ENCODE measurements at regions not wholly inside any gene's neighbourhood (a gene's known extent, or its start where the extent isn't known, plus 50 kb on each side); places are given as distances from the start of the nearest gene placed in this dataset.

DNA sequence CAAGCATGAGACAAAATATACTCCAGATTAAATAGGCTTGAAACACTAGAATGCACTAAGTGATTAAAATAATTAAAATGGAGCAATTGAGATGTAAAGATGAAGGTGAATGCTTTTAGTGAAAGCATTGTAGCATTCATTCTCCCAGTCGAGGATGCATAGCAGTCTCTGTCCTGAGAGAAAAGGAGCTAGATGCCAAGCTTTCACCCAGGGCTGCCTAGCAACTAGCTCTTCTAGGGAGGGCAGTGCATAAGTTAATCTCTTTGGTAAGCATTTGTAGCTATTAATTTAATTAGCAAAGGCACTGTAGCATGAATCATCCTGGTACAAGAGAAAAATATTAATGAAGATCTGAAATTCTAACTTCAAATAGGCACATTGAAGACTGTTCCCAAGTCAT, 1014.8 kb downstream of the C4orf33 start:
- 38 to 43% methylated on average over 1 of the region's 1 CpG for WGBS, 2 donors

DNA sequence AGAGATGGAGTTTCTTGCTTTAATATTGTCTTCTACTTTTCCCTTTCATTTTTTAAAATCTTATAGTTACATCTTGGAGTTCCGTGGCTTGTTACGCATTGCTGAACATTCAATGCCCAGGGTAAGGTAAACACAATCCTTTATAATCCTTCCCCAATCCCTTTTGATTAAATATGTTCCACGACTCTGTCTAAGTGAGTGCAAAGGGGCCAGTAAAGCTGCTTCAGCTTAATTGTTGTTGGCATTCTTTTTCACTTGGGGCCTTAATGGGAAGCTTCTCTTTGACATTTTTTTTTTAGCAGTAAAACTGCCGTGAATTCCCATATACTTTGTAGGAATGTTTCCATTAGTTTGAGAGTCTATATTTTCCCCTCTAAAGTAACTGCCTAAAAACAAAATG, 1028.1 kb downstream of the C4orf33 start:
- TF ChIP-seq POLR2A (IDR thresholded peaks at IDR 0.05) (no peak), CTCF (IDR thresholded peaks at IDR 0.05) (no peak)
- H3K9me3 ChIP-seq = no peaks in the 10 kb centered on the region
- no peaks in the 10 kb centered on the region for H3K27me3 ChIP-seq
- no peak overlapping the region for H3K4me3 ChIP-seq (replicated peaks in 1 of 3)
- DNase-seq = no peak
- no peaks in the 10 kb centered on the region for H3K36me3 ChIP-seq
- no peaks in the 10 kb centered on the region for H3K4me1 ChIP-seq
- intact Hi-C loops (cut with DNase I) = no loop called here
- no peak overlapping the region for H3K27ac ChIP-seq
- 27 to 30% methylated on average over 4 of the region's 4 CpGs for WGBS, 2 donors

More for the DNA sequence above, 1014.8 kb downstream of the C4orf33 start:
- Histone ChIP-seq H3K9me3 (no peaks in the 10 kb centered on the region), H3K36me3 (no peaks in the 10 kb centered on the region), H3K27me3 (no peaks in the 10 kb centered on the region), H3K4me3 (replicated peaks in 1 of 3) (no peak overlapping the region), H3K27ac (no peak overlapping the region), H3K4me1 (no peaks in the 10 kb centered on the region)
- no peak for DNase-seq
- TF ChIP-seq CTCF (IDR thresholded peaks at IDR 0.05) (no peak), POLR2A (IDR thresholded peaks at IDR 0.05) (no peak)
- intact Hi-C loops (cut with DNase I) = no loop called here

DNA sequence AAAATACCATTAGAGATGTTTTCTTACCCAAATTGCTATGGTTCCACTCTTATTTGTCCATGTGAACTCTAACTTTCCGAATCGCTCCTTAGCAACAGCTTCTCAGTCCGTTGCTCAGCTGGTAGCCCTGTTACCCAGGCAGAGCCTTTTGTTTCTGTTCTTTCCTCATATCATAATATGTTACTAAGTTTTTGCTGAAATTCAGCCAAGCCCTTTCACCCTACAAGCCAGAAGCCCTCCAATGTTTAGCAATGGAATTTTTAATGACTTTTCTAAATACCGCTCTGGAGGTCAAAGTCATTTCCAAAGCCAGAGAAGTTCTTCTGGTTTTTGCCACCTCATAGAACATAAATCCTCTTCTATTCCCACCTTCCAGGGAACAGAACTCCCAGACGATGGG, 1029.5 kb downstream of the C4orf33 start:
- intact Hi-C loops (cut with DNase I) = no loop called here
- Histone ChIP-seq H3K36me3 (no peaks in the 10 kb centered on the region), H3K27ac (no peak overlapping the region), H3K4me3 (replicated peaks in 1 of 3) (no peak overlapping the region), H3K27me3 (no peaks in the 10 kb centered on the region), H3K4me1 (no peaks in the 10 kb centered on the region), H3K9me3 (no peaks in the 10 kb centered on the region)
- TF ChIP-seq POLR2A (IDR thresholded peaks at IDR 0.05) = no peak
- TF ChIP-seq CTCF (IDR thresholded peaks at IDR 0.05) = no peak
- WGBS, 2 donors = 77% methylated on average over 5 of the region's 5 CpGs
- DNase-seq = no peak

GRCh38 chr4:130127297-130127696, 1031.3 kb downstream of the C4orf33 start:
- Histone ChIP-seq H3K27me3 (no peaks in the 10 kb centered on the region), H3K9me3 (no peaks in the 10 kb centered on the region), H3K4me3 (replicated peaks in 1 of 3) (no peak overlapping the region), H3K27ac (no peak overlapping the region), H3K4me1 (no peaks in the 10 kb centered on the region), H3K36me3 (no peaks in the 10 kb centered on the region)
- no peak for DNase-seq
- intact Hi-C loops (cut with DNase I) = no loop called here
- no peak for TF ChIP-seq POLR2A (IDR thresholded peaks at IDR 0.05)
- TF ChIP-seq CTCF (IDR thresholded peaks at IDR 0.05) = no peak

DNA sequence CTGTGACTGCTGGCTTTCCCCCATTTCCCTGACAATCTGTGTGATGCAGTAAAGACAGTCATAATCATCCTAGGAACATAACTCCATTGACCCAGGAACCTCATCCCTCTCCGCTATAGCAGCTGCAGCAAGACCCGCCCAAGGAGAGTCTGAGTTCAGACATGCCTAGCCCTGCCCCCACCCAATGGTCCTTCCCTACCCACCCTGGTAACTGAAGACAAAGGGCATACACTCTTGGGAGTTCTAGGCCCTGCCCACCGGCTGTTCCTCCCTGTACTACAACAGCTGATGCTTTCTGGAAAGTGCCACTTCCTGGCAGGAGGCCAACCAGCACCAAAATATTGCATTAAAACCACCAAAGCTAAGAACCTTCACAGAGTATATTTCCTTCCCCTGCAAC, 1035.6 kb downstream of the C4orf33 start:
- no peaks in the 10 kb centered on the region for H3K36me3 ChIP-seq
- H3K9me3 ChIP-seq = no peaks in the 10 kb centered on the region
- WGBS, 2 donors = 97% methylated on average over 3 of the region's 3 CpGs
- H3K4me3 ChIP-seq (replicated peaks in 1 of 3) = no peak overlapping the region
- DNase-seq = no peak
- TF ChIP-seq CTCF (IDR thresholded peaks at IDR 0.05) (no peak), POLR2A (IDR thresholded peaks at IDR 0.05) (no peak)
- intact Hi-C loops (cut with DNase I) = no loop called here
- no peak overlapping the region for H3K27ac ChIP-seq
- no peaks in the 10 kb centered on the region for H3K27me3 ChIP-seq
- no peaks in the 10 kb centered on the region for H3K4me1 ChIP-seq
